ENCODE measurements at regions not wholly inside any gene's neighbourhood (a gene's known extent, or its start where the extent isn't known, plus 50 kb on each side); places are given as distances from the start of the nearest gene placed in this dataset.

DNA sequence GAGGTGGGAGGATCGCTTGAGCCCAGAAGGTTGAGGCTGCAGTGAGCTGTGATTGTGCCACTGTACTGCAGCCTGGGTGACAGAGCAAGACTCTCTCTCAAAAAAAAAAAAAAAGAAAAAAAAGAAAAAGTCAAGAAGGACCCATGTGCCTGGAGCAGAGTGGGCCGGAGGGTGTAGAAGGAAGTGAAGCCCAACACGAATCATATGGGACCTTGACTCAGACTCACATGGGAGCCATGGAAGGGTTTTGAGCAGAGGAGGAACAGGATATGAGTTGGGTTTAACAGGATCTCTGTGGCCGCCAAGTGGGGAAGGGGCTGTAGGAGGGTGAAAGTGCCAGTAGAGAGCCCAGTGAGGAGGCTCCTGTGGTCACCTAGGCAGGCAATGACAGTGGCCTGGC, 165.4 kb downstream of the PHETA1 start:
- no peaks in the 10 kb centered on the region for H3K9me3 ChIP-seq (ENCODE audit: low read length)
- TF ChIP-seq RAD21 (conservative IDR thresholded peaks at IDR 0.05) (no peak), EP300 (conservative IDR thresholded peaks at IDR 0.05; ENCODE audit: poor library complexity, severe bottlenecking) (no peak), TAF1 (IDR thresholded peaks at IDR 0.05; ENCODE audit: low read depth) (no peak), CTCF (IDR thresholded peaks at IDR 0.05; ENCODE audit: poor library complexity, severe bottlenecking) (no peak), REST (IDR thresholded peaks at IDR 0.05; ENCODE audit: borderline replicate concordance) (no peak)

DNA sequence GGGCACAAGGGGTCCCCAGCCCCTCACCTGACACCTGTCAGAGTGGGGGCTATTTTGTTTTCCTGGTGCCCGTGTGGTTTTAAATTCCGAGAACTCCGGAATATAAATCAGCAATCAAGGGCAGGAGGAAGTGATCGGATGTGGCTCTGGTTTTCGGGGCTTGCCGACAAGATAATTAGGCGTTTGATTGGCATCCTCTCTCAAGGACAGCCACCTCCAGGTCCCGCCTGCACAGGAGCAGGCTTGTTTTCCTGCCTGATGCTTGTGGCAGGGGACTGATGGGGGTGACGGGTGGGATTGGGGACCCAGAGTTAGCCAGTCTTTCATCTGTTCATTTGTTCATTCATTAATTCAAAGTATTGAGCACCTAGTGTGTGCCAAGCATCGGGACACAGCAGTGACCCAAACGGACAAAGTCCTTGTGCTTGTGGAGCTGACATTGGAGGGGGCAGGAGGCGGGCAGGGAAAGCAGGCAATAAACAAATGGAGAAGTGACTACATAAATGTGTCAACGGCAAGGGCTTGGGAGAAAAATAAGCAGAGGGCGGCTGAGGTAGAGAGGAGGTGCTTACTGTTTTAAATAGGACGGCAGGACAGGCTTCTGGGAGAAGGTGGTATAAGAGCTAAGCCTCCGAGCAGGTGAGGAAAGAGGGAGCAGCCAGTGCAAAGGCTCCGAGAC, 166.5 kb downstream of the PHETA1 start:
- no peaks in the 10 kb centered on the region for H3F3A ChIP-seq (ENCODE audit: insufficient read depth, low read length, poor library complexity, severe bottlenecking)
- H3K9me2 ChIP-seq (ENCODE audit: insufficient read depth, low read length) = no peaks in the 10 kb centered on the region
- no peaks in the 10 kb centered on the region for H3K79me2 ChIP-seq (replicated peaks; ENCODE audit: insufficient read depth, low read length)
- H3K4me3 ChIP-seq (ENCODE audit: low read length) = no peak overlapping the region
- H3K27ac ChIP-seq (ENCODE audit: low read length) = no peak overlapping the region
- no peak overlapping the region for H3K4me2 ChIP-seq (ENCODE audit: low read length)
- H3K27me3 ChIP-seq (ENCODE audit: insufficient read depth, low read depth, low read length) = no peaks in the 10 kb centered on the region
- no peak overlapping the region for H2AFZ ChIP-seq (ENCODE audit: low read depth, low read length)
- no peak overlapping the region for H3K9ac ChIP-seq (ENCODE audit: low read length)
- no peak for TF ChIP-seq TAF1 (IDR thresholded peaks at IDR 0.05; ENCODE audit: low read depth)
- TF ChIP-seq SMC3 (conservative IDR thresholded peaks at IDR 0.05; ENCODE audit: poor library complexity) = no peak
- no peak for TF ChIP-seq POLR2AphosphoS5 (IDR thresholded peaks at IDR 0.05)
- TF ChIP-seq EP300 (conservative IDR thresholded peaks at IDR 0.05; ENCODE audit: poor library complexity, severe bottlenecking) = no peak
- no peaks in the 10 kb centered on the region for H3K36me3 ChIP-seq (ENCODE audit: insufficient read depth, low read length)
- no peaks in the 10 kb centered on the region for H4K20me1 ChIP-seq (ENCODE audit: insufficient read depth)
- no peaks in the 10 kb centered on the region for H3K9me3 ChIP-seq (ENCODE audit: low read length)

More for the DNA sequence above, 165.4 kb downstream of the PHETA1 start:
- Histone ChIP-seq H3K4me3 (ENCODE audit: low read length) (no peak overlapping the region), H2AFZ (ENCODE audit: low read depth, low read length) (no peak overlapping the region), H3K9me2 (ENCODE audit: insufficient read depth, low read length) (no peaks in the 10 kb centered on the region), H4K20me1 (ENCODE audit: insufficient read depth) (no peaks in the 10 kb centered on the region), H3K4me2 (ENCODE audit: low read length) (no peak overlapping the region), H3K27me3 (ENCODE audit: insufficient read depth, low read depth, low read length) (no peaks in the 10 kb centered on the region), H3K79me2 (replicated peaks; ENCODE audit: insufficient read depth, low read length) (no peaks in the 10 kb centered on the region), H3F3A (ENCODE audit: insufficient read depth, low read length, poor library complexity, severe bottlenecking) (no peaks in the 10 kb centered on the region), H3K36me3 (ENCODE audit: insufficient read depth, low read length) (no peaks in the 10 kb centered on the region), H3K27ac (ENCODE audit: low read length) (no peak overlapping the region), H3K9ac (ENCODE audit: low read length) (no peak overlapping the region)

GRCh38 chr12:111201495-111202236, 167.2 kb downstream of the PHETA1 start:
- Histone ChIP-seq H3K36me3 (ENCODE audit: insufficient read depth, low read length) (no peaks in the 10 kb centered on the region), H3K79me2 (replicated peaks; ENCODE audit: insufficient read depth, low read length) (no peaks in the 10 kb centered on the region)
- TF ChIP-seq RAD21 (conservative IDR thresholded peaks at IDR 0.05) (no peak), SMC3 (conservative IDR thresholded peaks at IDR 0.05; ENCODE audit: poor library complexity) (no peak), TAF1 (IDR thresholded peaks at IDR 0.05; ENCODE audit: low read depth) (no peak), POLR2AphosphoS5 (IDR thresholded peaks at IDR 0.05) (no peak), REST (IDR thresholded peaks at IDR 0.05; ENCODE audit: borderline replicate concordance) (no peak), CTCF (IDR thresholded peaks at IDR 0.05; ENCODE audit: poor library complexity, severe bottlenecking) (no peak), EZH2 (IDR thresholded peaks at IDR 0.05; ENCODE audit: borderline replicate concordance, insufficient read depth, low read length, poor library complexity, severe bottlenecking) (no peak), EP300 (conservative IDR thresholded peaks at IDR 0.05; ENCODE audit: poor library complexity, severe bottlenecking) (no peak)

More at GRCh38 chr12:111201495-111202236, 167.2 kb downstream of the PHETA1 start:
- Histone ChIP-seq H3K9ac (ENCODE audit: low read length) (no peak overlapping the region), H3K4me3 (ENCODE audit: low read length) (no peak overlapping the region), H3F3A (ENCODE audit: insufficient read depth, low read length, poor library complexity, severe bottlenecking) (no peaks in the 10 kb centered on the region), H3K9me2 (ENCODE audit: insufficient read depth, low read length) (no peaks in the 10 kb centered on the region), H4K20me1 (ENCODE audit: insufficient read depth) (no peaks in the 10 kb centered on the region), H3K27me3 (ENCODE audit: insufficient read depth, low read depth, low read length) (no peaks in the 10 kb centered on the region), H2AFZ (ENCODE audit: low read depth, low read length) (no peak overlapping the region), H3K9me3 (ENCODE audit: low read length) (no peaks in the 10 kb centered on the region), H3K4me2 (ENCODE audit: low read length) (no peak overlapping the region), H3K27ac (ENCODE audit: low read length) (no peak overlapping the region)
